Neutrophil (primary cell): ENCODE measurements at regions not wholly inside any gene's neighbourhood (a gene's known extent, or its start where the extent isn't known, plus 50 kb on each side); places are given as distances from the start of the nearest gene placed in this dataset.

ENCODE experiments used
- H3K27ac ChIP-seq: fragments of 200-600 bp; sonication (generic); 2 replicates; pipeline ENCODE4 v1.5.1; 2016; ENCODE audit warnings: mild to moderate bottlenecking, moderate library complexity
- H3K27me3 ChIP-seq: fragments of 200-600 bp; sonication (generic); 2 replicates; pipeline ENCODE4 v1.6.0; 2016; ENCODE audit warnings: mild to moderate bottlenecking
- H3K36me3 ChIP-seq: fragments of 200-600 bp; sonication (generic); 2 replicates; pipeline ENCODE4 v1.5.1; 2017
- H3K4me1 ChIP-seq, 2 experiments: fragments of 200-600 bp in 1 of 2; sonication (generic) in 1 of 2; 1 replicate in 1 of 2; 2 replicates in 1 of 2; pipeline versions ENCODE4 v1.5.1 to v1.6.1; 2013 to 2016; ENCODE audit warnings: low read depth in 1 of 2, low read length in 1 of 2, mild to moderate bottlenecking in 1 of 2, moderate library complexity in 1 of 2; ENCODE audit not compliant: control insufficient read depth in 1 of 2, insufficient read depth in 1 of 2
- H3K4me3 ChIP-seq, 2 experiments: fragments of 200-600 bp in 1 of 2; sonication (generic) in 1 of 2; 1 replicate in 1 of 2; 2 replicates in 1 of 2; pipeline ENCODE4 v1.5.1; 2013 to 2016; ENCODE audit warnings: low read depth in 1 of 2, low read length in 1 of 2, mild to moderate bottlenecking in 1 of 2, moderate library complexity in 1 of 2
- H3K9me3 ChIP-seq: fragments of 200-600 bp; sonication (generic); 2 replicates; pipeline ENCODE4 v1.5.1; 2016
- TF ChIP-seq, protein P1 (sequence below): fragments of 200-600 bp; sonication (generic); IDR thresholded peaks from 2 replicates; pipeline ENCODE4 v1.5.1; 2016; ENCODE audit warnings: antibody characterized with exemption

GRCh38 chr13:55538424-55538823, 1602.3 kb upstream of the PRR20A start:
- Histone ChIP-seq H3K27me3 (no peaks in the 10 kb centered on the region), H3K27ac (no peak overlapping the region), H3K4me1 (no peaks in the 10 kb centered on the region), H3K9me3 (no peaks in the 10 kb centered on the region), H3K36me3 (no peaks in the 10 kb centered on the region), H3K4me3 (no peak overlapping the region)
- TF ChIP-seq, protein P1, sequence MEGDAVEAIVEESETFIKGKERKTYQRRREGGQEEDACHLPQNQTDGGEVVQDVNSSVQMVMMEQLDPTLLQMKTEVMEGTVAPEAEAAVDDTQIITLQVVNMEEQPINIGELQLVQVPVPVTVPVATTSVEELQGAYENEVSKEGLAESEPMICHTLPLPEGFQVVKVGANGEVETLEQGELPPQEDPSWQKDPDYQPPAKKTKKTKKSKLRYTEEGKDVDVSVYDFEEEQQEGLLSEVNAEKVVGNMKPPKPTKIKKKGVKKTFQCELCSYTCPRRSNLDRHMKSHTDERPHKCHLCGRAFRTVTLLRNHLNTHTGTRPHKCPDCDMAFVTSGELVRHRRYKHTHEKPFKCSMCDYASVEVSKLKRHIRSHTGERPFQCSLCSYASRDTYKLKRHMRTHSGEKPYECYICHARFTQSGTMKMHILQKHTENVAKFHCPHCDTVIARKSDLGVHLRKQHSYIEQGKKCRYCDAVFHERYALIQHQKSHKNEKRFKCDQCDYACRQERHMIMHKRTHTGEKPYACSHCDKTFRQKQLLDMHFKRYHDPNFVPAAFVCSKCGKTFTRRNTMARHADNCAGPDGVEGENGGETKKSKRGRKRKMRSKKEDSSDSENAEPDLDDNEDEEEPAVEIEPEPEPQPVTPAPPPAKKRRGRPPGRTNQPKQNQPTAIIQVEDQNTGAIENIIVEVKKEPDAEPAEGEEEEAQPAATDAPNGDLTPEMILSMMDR = no peak

- Histone ChIP-seq H3K4me3 (no peak overlapping the region), H3K9me3 (no peaks in the 10 kb centered on the region), H3K27me3 (no peaks in the 10 kb centered on the region), H3K27ac (no peak overlapping the region), H3K4me1 (no peaks in the 10 kb centered on the region), H3K36me3 (no peaks in the 10 kb centered on the region)
- TF ChIP-seq, protein P1 = no peak
Measured at GRCh38 chr13:55543053-55543452, 1597.7 kb upstream of the PRR20A start.

- Histone ChIP-seq H3K36me3 (no peaks in the 10 kb centered on the region), H3K27ac (no peak overlapping the region), H3K4me3 (no peak overlapping the region), H3K9me3 (no peaks in the 10 kb centered on the region), H3K27me3 (no peaks in the 10 kb centered on the region), H3K4me1 (no peaks in the 10 kb centered on the region)
- TF ChIP-seq, protein P1 = no peak
Measured at GRCh38 chr13:55550624-55551023, 1590.1 kb upstream of the PRR20A start.

DNA sequence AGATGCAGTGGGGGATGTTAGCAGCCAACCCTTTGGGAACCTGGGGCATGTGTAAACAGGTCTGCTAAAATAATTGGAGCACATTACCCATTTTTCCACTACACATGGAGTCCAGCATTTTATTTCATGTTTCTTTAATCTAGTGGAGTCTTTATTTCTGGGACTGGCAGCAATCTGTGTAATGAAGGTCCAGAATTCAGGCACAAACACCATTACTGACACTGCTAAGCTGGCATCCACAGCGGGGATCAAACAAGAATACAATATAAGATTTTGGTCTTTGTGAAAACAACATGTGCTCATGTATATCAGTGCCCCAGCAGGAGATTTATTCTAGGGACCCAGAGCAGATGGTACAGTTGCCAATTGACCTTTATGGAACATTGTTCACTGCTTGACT, 1587.0 kb upstream of the PRR20A start:
- H3K36me3 ChIP-seq = no peaks in the 10 kb centered on the region
- TF ChIP-seq, protein P1 = no peak
- H3K9me3 ChIP-seq = no peaks in the 10 kb centered on the region
- H3K4me1 ChIP-seq = no peaks in the 10 kb centered on the region
- H3K27me3 ChIP-seq = no peaks in the 10 kb centered on the region
- no peak overlapping the region for H3K27ac ChIP-seq
- H3K4me3 ChIP-seq = no peak overlapping the region

- Histone ChIP-seq H3K27ac (no peak overlapping the region), H3K9me3 (no peaks in the 10 kb centered on the region)
- TF ChIP-seq, protein P1 = no peak
Measured at GRCh38 chr13:55554741-55555140, 1586.0 kb upstream of the PRR20A start.

DNA sequence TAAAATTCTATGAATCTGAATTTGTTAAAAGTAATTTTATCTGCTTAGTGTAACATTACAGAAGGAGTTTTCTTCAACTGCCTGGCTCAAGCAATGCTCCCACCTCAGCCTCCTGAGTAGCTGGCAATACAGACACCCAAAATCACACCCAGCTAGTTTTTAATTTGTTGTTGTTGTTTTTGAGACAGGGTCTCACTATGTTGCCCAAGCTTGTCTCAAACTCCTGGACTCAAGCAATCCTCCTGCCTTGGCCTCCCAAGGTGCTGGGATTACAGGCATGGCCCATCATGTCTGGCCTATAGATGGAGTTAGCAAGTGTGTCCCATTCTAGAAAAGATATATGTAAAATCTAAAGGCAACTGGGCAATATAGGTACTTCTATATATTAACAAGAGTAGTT, 1580.4 kb upstream of the PRR20A start:
- TF ChIP-seq, protein P1 = no peak
- no peak overlapping the region for H3K27ac ChIP-seq
- no peaks in the 10 kb centered on the region for H3K27me3 ChIP-seq
- no peaks in the 10 kb centered on the region for H3K36me3 ChIP-seq
- no peaks in the 10 kb centered on the region for H3K4me1 ChIP-seq
- no peak overlapping the region for H3K4me3 ChIP-seq
- H3K9me3 ChIP-seq = no peaks in the 10 kb centered on the region

More at GRCh38 chr13:55554741-55555140, 1586.0 kb upstream of the PRR20A start:
- H3K36me3 ChIP-seq = no peaks in the 10 kb centered on the region
- H3K4me1 ChIP-seq = no peaks in the 10 kb centered on the region
- H3K27me3 ChIP-seq = no peaks in the 10 kb centered on the region
- no peak overlapping the region for H3K4me3 ChIP-seq
